GM12878 (cell line): ENCODE measurements at regions not wholly inside any gene's neighbourhood (a gene's known extent, or its start where the extent isn't known, plus 50 kb on each side); places are given as distances from the start of the nearest gene placed in this dataset.

ENCODE experiments used
- BMI1 ChIP-seq: fragments of 450-650 bp; IDR thresholded peaks from 2 replicates; pipeline ENCODE4 v1.6.1; 2016; ENCODE audit warnings: mild to moderate bottlenecking, moderate library complexity, borderline replicate concordance
- BRCA1 ChIP-seq: IDR thresholded peaks from 2 replicates; pipeline ENCODE4 v1.6.1; 2011; ENCODE audit warnings: low read depth, low read length, improper control_type of control experiment
- EP300 ChIP-seq, 2 experiments: fragments of 150-350 bp in 1 of 2; IDR thresholded peaks; 2 replicates each; pipeline ENCODE4 v1.6.1; 2011 to 2012; ENCODE audit warnings: low read depth in 2 of 2, low read length in 2 of 2, borderline replicate concordance in 1 of 2, improper control_type of control experiment in 1 of 2, inconsistent platforms in 1 of 2; ENCODE audit not compliant: control insufficient read depth in 1 of 2
- EZH2 ChIP-seq: IDR thresholded peaks from 2 replicates; pipeline ENCODE4 v1.6.1; 2012; ENCODE audit warnings: low read depth, mild to moderate bottlenecking, control low read depth, inconsistent platforms, low read length, borderline replicate concordance; ENCODE audit not compliant: control insufficient read depth
- HDAC6 ChIP-seq: fragments of 200-600 bp; sonication (generic); IDR thresholded peaks from one replicate; pipeline ENCODE4 v1.8.0; 2017; ENCODE audit warnings: antibody characterized with exemption; ENCODE audit not compliant: unreplicated experiment
- MEF2A ChIP-seq: IDR thresholded peaks from 2 replicates; pipeline ENCODE4 v1.6.1; 2011; ENCODE audit warnings: low read depth, mild to moderate bottlenecking, low read length, moderate library complexity; ENCODE audit not compliant: insufficient read depth
- MEF2B ChIP-seq: fragments of 450-650 bp; IDR thresholded peaks from 2 replicates; pipeline ENCODE4 v1.6.1; 2018; ENCODE audit warnings: mild to moderate bottlenecking, moderate library complexity; ENCODE audit not compliant: partially characterized antibody, poor library complexity, severe bottlenecking
- NFXL1 ChIP-seq: fragments of 450-650 bp; IDR thresholded peaks from 2 replicates; pipeline ENCODE4 v1.6.1; 2017; ENCODE audit warnings: antibody characterized with exemption, mild to moderate bottlenecking, borderline replicate concordance
- POLR2A ChIP-seq: IDR thresholded peaks from 2 replicates; pipeline ENCODE4 v1.6.1; 2011; ENCODE audit warnings: low read depth, mild to moderate bottlenecking, low read length
- RFX5 ChIP-seq: IDR thresholded peaks from 2 replicates; pipeline ENCODE4 v1.6.1; 2011; ENCODE audit warnings: low read depth, low read length, improper control_type of control experiment
- YY1 ChIP-seq: IDR thresholded peaks from 2 replicates; pipeline ENCODE4 v1.6.1; 2011; ENCODE audit warnings: low read depth, mild to moderate bottlenecking, low read length
- ZNF274 ChIP-seq: IDR thresholded peaks from one replicate; pipeline ENCODE4 v1.8.0; 2011; ENCODE audit not compliant: insufficient read length, insufficient read depth
- TF ChIP-seq, protein P1 (sequence below), 3 experiments: IDR thresholded peaks in 2 of 3; conservative IDR thresholded peaks in 1 of 3; 2 replicates each; pipeline ENCODE4 v1.5.1; 2011; ENCODE audit warnings: low read depth in 3 of 3, low read length in 3 of 3, mild to moderate bottlenecking in 3 of 3, control low read depth in 2 of 3, moderate library complexity in 2 of 3, inconsistent platforms in 1 of 3, mixed read lengths in 1 of 3; ENCODE audit not compliant: control insufficient read depth in 2 of 3, insufficient read depth in 1 of 3; ENCODE audit errors: extremely low read depth in 1 of 3
- TF ChIP-seq, protein P2 (sequence below): IDR thresholded peaks from 2 replicates; pipeline ENCODE4 v1.6.1; 2012; ENCODE audit warnings: low read length, inconsistent platforms

DNA sequence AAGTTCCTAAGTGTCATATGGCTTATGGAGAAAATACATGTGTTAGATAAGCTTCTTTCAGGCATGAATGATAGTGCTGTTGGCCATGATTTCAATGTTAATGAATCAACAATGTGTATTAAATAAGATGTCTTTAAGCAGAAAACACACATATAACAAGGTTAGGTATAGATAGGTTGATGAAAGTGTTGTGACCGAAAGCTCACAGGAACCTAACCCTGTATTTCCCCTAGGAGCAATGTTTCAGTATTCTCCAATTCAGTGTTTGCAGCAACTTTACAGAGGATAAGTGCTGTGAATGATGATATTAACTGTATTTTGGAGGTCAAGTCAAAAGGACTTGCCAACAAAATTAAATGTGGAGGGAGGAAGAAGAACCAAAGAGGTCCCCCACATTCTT is 82.8 kb upstream of the PRDM11 start:
- TF ChIP-seq, protein P1, sequence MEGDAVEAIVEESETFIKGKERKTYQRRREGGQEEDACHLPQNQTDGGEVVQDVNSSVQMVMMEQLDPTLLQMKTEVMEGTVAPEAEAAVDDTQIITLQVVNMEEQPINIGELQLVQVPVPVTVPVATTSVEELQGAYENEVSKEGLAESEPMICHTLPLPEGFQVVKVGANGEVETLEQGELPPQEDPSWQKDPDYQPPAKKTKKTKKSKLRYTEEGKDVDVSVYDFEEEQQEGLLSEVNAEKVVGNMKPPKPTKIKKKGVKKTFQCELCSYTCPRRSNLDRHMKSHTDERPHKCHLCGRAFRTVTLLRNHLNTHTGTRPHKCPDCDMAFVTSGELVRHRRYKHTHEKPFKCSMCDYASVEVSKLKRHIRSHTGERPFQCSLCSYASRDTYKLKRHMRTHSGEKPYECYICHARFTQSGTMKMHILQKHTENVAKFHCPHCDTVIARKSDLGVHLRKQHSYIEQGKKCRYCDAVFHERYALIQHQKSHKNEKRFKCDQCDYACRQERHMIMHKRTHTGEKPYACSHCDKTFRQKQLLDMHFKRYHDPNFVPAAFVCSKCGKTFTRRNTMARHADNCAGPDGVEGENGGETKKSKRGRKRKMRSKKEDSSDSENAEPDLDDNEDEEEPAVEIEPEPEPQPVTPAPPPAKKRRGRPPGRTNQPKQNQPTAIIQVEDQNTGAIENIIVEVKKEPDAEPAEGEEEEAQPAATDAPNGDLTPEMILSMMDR (IDR thresholded peaks at IDR 0.05 in 2 of 3, conservative IDR thresholded peaks at IDR 0.05 in 1 of 3; ENCODE audit: control insufficient read depth in 2 of 3, extremely low read depth in 1 of 3, insufficient read depth in 1 of 3, low read depth in 3 of 3, low read length in 3 of 3): no peak
- no peak for TF ChIP-seq POLR2A
- no peak for TF ChIP-seq NFXL1
- no peak for TF ChIP-seq EP300 (IDR thresholded peaks at IDR 0.05; ENCODE audit: borderline replicate concordance in 1 of 2, control insufficient read depth in 1 of 2, low read depth in 2 of 2, low read length in 2 of 2)
- no peak for TF ChIP-seq MEF2A
- TF ChIP-seq EZH2: no peak
- no peak for TF ChIP-seq BRCA1
- no peak for TF ChIP-seq MEF2B
- no peak for TF ChIP-seq YY1
- no peak for TF ChIP-seq ZNF274
- no peak for TF ChIP-seq BMI1
- TF ChIP-seq, protein P2, sequence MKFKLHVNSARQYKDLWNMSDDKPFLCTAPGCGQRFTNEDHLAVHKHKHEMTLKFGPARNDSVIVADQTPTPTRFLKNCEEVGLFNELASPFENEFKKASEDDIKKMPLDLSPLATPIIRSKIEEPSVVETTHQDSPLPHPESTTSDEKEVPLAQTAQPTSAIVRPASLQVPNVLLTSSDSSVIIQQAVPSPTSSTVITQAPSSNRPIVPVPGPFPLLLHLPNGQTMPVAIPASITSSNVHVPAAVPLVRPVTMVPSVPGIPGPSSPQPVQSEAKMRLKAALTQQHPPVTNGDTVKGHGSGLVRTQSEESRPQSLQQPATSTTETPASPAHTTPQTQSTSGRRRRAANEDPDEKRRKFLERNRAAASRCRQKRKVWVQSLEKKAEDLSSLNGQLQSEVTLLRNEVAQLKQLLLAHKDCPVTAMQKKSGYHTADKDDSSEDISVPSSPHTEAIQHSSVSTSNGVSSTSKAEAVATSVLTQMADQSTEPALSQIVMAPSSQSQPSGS: no peak
- no peak for TF ChIP-seq RFX5
- TF ChIP-seq HDAC6: no peak
